ENCODE measurements at regions not wholly inside any gene's neighbourhood (a gene's known extent, or its start where the extent isn't known, plus 50 kb on each side); places are given as distances from the start of the nearest gene placed in this dataset.

DNA sequence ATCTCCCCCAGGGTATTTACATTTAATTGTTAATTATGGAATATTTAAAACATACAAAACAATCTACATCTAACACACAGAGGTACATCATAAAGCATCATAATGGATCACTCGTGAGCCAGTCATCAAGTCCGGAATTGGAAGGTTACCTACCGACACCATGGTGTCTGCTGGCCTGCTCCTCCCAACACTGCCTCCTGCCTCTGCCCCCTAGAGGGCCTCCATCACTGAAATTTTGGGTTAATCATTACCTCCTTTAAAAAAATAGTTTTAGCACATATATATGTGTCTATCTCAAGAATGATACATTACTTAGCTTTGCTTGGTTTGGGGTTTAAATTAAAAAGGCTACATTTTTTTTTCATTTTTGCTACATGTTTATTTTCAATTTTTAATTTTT lies 114.6 kb upstream of the PDE10A start:
- no peak overlapping the region for H3K4me3 ChIP-seq (ENCODE audit: control insufficient read depth, low read depth, low read length)
- TF ChIP-seq, protein P1, sequence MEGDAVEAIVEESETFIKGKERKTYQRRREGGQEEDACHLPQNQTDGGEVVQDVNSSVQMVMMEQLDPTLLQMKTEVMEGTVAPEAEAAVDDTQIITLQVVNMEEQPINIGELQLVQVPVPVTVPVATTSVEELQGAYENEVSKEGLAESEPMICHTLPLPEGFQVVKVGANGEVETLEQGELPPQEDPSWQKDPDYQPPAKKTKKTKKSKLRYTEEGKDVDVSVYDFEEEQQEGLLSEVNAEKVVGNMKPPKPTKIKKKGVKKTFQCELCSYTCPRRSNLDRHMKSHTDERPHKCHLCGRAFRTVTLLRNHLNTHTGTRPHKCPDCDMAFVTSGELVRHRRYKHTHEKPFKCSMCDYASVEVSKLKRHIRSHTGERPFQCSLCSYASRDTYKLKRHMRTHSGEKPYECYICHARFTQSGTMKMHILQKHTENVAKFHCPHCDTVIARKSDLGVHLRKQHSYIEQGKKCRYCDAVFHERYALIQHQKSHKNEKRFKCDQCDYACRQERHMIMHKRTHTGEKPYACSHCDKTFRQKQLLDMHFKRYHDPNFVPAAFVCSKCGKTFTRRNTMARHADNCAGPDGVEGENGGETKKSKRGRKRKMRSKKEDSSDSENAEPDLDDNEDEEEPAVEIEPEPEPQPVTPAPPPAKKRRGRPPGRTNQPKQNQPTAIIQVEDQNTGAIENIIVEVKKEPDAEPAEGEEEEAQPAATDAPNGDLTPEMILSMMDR (IDR thresholded peaks at IDR 0.05; ENCODE audit: control insufficient read depth, insufficient read depth, low read depth, low read length, missing control alignments), result no peak
- no peak for DNase-seq (ENCODE audit: low read depth)

DNA sequence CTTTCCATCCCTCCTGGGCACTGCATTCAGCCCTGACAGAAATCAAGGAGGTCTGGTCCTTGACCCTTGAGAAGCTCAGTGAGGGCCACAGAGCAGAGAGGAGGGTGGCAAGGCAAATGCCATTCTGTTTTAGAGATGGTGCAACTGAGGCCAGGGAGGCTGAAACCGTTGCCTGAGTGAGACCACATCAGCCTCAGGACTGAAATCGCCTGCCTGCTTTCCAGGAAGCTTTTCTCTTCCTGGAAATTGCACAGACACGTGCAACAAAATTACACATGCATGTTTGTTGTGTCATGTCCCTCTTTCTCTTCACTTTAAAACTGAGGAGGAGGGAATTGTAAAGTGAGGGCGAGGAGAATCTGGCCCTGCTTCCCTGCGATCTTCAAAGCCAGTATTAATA lies 113.7 kb upstream of the PDE10A start:
- TF ChIP-seq, protein P1 (IDR thresholded peaks at IDR 0.05; ENCODE audit: control insufficient read depth, insufficient read depth, low read depth, low read length, missing control alignments), result no peak
- no peak for DNase-seq (ENCODE audit: low read depth)
- no peak overlapping the region for H3K4me3 ChIP-seq (ENCODE audit: control insufficient read depth, low read depth, low read length)

DNA sequence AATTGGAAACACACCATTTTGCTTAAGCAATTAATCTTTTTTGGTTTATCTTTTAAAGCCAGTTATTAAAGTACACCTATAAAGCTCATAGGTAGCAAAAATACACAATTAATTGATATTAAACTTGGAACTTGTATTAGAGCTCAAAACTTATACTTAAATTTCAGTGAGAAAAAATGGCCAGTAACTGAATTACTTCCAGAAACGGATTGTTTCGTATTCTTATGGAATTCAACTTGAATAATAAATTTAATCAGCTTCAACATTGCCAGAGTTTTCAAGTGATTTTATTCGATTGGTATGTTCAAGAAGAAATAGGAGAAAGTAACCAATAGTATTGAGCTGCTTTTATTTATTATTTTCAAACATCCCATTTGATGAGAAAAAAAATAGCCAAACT lies 112.7 kb upstream of the PDE10A start:
- H3K4me3 ChIP-seq (ENCODE audit: control insufficient read depth, low read depth, low read length), result no peak overlapping the region
- TF ChIP-seq, protein P1 (IDR thresholded peaks at IDR 0.05; ENCODE audit: control insufficient read depth, insufficient read depth, low read depth, low read length, missing control alignments), result no peak
- DNase-seq (ENCODE audit: low read depth), result no peak

DNA sequence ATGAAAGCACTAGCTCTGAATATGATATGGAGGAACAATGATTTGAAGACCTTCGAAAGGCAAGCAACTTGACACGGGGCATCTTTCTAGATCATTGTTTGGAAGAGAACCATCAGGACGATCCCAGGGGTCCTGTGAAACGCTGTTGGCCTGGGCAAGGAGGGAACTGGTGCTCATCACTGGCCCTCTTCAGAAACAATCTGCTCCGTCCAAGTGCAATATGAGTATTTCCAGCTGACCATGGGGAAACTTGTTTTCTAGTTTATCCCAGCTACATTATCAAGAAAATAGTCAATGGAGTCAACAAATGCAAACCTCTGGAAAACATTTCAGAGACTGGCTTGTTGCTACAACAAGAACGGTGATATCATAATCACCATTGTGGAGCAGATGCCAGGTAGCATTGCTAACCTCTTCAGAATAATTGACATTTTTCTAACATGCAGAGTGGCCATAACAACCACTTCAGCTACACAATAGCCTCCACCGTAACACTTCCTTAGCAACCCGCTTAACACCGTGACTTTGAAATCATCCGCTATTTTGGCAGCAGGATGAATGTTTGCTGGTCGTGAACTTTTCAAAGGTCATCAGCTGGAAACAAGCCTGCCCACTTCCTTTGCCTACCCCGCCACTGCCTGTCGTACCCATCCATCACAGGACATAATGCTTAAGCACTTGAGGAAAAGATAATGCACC lies 112.0 kb upstream of the PDE10A start:
- TF ChIP-seq, protein P1 (IDR thresholded peaks at IDR 0.05; ENCODE audit: control insufficient read depth, insufficient read depth, low read depth, low read length, missing control alignments), result no peak
- H3K4me3 ChIP-seq (ENCODE audit: control insufficient read depth, low read depth, low read length), result no peak overlapping the region
- no peak for DNase-seq (ENCODE audit: low read depth)

DNA sequence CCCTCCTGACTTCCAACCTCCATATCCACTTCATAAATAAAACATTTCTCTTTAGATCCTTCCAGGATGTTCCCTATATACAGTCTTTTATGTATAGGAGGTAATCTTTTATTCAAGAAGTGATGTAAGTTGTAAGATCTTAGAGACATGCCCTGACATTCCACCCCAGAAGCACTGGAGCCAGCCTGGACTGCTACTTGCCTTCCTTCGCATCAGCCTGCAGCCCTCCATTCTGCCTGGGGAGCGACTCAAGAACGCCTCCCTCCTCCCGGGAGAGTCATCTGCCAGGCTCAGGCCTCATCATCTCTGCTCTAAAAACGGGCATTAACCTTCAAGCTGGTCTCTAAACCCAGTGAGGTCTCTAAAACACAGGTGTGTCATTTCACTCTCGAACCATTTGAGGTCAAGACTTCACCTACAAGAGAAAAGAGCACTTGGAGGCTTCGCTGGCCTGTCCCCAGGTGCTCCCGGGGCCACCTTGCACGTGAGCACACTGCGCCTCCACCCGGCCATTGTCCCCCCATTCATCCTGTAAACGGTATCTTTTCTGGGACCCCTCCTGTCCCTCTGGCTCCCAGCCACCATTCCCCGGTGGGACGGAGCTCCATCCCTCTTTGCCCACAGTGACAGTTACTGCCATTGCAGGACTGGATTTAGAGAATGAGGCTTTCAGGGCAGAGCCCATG lies 107.5 kb upstream of the PDE10A start:
- DNase-seq (ENCODE audit: low read depth), result no peak

DNA sequence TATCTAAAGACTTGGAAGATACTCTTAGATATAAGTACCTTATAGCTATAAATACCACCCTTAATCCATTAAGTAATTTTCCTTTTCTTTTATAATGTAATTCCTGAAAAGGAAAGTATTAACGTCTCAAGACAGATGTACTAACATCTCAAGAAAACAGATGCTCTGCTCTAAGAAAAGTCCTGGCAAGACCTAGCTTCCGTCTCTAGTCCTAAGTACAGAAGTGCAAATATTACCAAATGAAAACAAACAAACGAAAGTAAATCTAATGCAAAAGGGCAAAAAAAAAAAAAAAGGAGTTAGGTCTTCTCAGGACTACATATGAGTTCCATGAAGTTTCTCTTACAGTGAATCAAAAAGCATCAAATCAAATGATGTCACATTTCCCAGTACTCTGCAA lies 106.8 kb upstream of the PDE10A start:
- no peak for DNase-seq (ENCODE audit: low read depth)
- TF ChIP-seq, protein P1 (IDR thresholded peaks at IDR 0.05; ENCODE audit: control insufficient read depth, insufficient read depth, low read depth, low read length, missing control alignments), result no peak
- no peak overlapping the region for H3K4me3 ChIP-seq (ENCODE audit: control insufficient read depth, low read depth, low read length)

More for the DNA sequence above, 107.5 kb upstream of the PDE10A start:
- H3K4me3 ChIP-seq (ENCODE audit: control insufficient read depth, low read depth, low read length), result no peak overlapping the region
- TF ChIP-seq, protein P1 (IDR thresholded peaks at IDR 0.05; ENCODE audit: control insufficient read depth, insufficient read depth, low read depth, low read length, missing control alignments), result no peak

Data from AG09309 (cell line).